Cardiac fibroblast (primary cell): ENCODE measurements at regions not wholly inside any gene's neighbourhood (a gene's known extent, or its start where the extent isn't known, plus 50 kb on each side); places are given as distances from the start of the nearest gene placed in this dataset.

ENCODE experiments used
- DNase-seq, 2 donors: peaks; one replicate each; pipeline versions ENCODE4 v3.0.0 to v3.0.0-alpha.2; 2010; ENCODE audit warnings: low read depth in 2 of 2
- H3K4me3 ChIP-seq, 2 donors: replicated peaks in 1 of 2; 1 replicate in 1 of 2; 2 replicates in 1 of 2; pipeline ENCODE4 v1.5.1; 2011; ENCODE audit warnings: low read depth in 2 of 2, low read length in 2 of 2, mild to moderate bottlenecking in 2 of 2, moderate library complexity in 1 of 2
- TF ChIP-seq, protein P1 (sequence below): IDR thresholded peaks from one replicate; pipeline ENCODE4 v1.5.1; 2011; ENCODE audit warnings: low read depth, mild to moderate bottlenecking, low read length, inconsistent platforms

DNA sequence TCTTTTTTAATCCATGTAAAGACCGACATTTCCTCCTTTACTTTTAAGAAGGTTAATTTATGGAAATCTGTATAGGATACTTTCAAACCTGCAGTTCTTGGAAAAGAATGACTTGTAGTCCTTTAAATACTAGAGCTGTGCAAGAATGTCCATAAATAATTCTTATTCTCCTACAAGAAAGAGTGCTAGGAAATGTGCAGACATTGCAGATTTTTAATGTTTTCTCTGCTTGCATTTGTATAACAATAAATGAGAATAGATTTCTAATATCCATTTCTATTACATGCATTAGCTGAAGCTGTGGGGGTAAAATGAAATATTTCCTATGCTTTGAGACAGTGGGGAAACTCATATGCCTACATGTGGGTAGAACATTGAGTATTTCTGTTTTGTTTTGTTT lies 607.2 kb upstream of the NOVA1 start:
- TF ChIP-seq, protein P1, sequence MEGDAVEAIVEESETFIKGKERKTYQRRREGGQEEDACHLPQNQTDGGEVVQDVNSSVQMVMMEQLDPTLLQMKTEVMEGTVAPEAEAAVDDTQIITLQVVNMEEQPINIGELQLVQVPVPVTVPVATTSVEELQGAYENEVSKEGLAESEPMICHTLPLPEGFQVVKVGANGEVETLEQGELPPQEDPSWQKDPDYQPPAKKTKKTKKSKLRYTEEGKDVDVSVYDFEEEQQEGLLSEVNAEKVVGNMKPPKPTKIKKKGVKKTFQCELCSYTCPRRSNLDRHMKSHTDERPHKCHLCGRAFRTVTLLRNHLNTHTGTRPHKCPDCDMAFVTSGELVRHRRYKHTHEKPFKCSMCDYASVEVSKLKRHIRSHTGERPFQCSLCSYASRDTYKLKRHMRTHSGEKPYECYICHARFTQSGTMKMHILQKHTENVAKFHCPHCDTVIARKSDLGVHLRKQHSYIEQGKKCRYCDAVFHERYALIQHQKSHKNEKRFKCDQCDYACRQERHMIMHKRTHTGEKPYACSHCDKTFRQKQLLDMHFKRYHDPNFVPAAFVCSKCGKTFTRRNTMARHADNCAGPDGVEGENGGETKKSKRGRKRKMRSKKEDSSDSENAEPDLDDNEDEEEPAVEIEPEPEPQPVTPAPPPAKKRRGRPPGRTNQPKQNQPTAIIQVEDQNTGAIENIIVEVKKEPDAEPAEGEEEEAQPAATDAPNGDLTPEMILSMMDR: no peak
- H3K4me3 ChIP-seq: no peak overlapping the region
- no peak for DNase-seq

DNA sequence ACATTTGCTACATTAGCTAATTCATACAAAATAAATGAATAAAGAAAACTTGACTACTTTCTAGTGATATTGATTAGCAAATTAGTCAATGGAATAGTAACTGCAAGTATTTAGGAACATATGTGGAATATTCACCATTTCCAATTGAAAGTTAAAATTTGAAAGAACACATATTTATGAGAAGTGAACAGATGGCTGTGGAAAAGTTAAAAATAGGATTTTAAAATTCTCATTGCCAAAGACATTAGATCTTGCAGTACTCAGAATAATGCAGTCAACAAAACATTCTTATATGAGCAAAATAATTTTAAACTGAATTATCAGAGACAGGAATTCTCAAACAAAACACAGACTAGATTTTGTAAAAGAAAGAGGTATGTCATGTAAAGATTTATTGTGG lies 613.9 kb upstream of the NOVA1 start:
- DNase-seq: no peak
- no peak overlapping the region for H3K4me3 ChIP-seq
- TF ChIP-seq, protein P1: no peak

DNA sequence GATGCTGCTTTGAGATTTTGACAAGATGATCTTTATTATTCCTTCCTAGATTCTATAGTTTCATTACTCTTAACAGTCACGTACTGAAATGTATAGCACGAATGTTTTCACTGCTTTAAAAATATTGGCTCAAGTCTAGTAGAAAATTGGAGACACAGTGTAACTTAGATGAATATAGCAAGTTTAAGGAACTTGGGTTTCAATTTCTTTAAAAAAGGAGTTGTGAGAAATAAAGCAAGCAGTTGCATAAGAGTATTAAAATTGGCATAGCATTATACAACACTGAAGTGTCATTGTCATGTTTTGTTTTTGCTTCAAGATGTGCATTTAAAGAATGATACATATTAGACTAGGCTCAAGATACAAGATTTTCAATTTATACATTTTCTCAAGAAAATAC lies 624.8 kb upstream of the NOVA1 start:
- TF ChIP-seq, protein P1: no peak
- no peak overlapping the region for H3K4me3 ChIP-seq
- DNase-seq: no peak

DNA sequence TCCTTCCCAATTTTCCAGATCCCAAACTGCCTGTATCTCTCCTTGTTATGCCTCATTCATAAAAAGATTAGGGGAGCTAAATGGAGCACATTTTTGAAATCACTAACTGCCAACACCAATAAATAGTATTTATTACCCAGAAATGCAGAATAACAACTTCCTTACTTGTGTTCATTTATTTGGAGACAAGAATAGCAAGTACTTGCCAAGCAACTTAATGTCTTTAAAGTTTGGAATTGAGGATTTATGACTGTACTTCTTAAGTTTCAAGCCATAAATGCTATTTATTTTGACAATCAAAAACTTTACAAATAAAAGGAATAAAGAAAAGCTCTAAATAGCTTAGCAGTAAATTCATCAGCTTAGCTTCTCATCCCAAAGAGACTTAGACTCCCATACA lies 626.1 kb upstream of the NOVA1 start:
- TF ChIP-seq, protein P1: no peak
- no peak for DNase-seq
- H3K4me3 ChIP-seq: no peak overlapping the region

DNA sequence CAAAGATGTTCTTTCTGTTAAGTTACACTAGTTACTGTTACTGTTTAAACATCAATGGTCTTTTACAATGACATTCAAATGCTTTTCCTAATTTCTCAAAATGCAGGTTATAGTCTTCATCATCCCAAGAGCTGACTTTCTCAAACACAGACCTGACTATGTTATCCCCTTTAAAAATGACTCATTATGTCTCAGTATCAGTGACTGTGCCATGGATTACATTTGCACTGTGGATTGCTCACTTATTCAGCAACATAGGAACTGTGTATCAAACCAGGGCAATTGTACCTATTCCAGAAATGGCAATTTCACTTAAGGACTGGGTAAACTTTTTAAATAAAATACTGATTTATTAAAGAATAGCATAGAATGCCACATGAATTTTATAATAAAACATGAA lies 630.2 kb upstream of the NOVA1 start:
- TF ChIP-seq, protein P1: no peak
- DNase-seq: peak in 1 of 2 donors; percentile 4
- no peak overlapping the region for H3K4me3 ChIP-seq

DNA sequence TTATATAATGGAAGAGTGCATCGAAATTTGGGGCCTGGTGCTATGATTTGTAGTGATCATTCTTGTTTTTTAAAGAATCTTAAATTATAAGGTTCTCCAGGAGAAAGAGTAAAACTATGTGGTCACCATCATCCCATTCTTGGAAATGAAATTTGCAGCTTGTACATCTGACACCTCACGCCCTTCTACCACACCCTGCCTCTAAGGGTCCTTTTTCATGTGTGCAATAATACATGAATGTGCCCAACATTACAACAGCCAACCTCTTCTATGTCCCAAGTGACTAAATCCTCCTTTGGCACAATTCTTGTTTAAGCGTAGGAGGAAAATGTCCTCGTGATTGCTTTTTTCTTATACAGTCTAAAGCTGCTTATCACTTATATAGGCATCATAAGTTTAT lies 636.5 kb upstream of the NOVA1 start:
- H3K4me3 ChIP-seq: no peak overlapping the region
- TF ChIP-seq, protein P1: no peak
- no peak for DNase-seq

DNA sequence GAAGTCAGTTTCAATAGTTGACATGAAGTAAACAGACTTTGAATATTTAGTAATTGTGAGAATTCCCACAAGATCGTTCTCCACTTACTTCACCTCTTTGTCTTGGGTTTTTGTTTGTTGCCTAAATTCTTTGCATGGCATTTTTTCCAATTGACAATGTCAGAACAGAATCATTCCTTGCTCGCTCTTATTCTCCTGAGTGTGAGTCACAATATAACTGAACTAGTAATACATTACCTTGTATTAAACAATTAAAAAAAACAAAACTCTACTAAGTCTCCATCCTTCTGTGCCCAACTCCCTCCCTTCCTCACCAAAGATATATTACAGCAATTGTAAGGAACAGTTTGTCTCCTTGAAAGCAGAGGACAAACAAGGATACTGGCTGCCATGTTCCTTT lies 638.8 kb upstream of the NOVA1 start:
- TF ChIP-seq, protein P1: no peak
- no peak overlapping the region for H3K4me3 ChIP-seq
- peak in 1 of 2 donors; percentile 44 for DNase-seq
